ENCODE measurements at regions not wholly inside any gene's neighbourhood (a gene's known extent, or its start where the extent isn't known, plus 50 kb on each side); places are given as distances from the start of the nearest gene placed in this dataset.
"Not testable (repeated sequence)": the region's sequence is repeated elsewhere in the genome, so short reads cannot be mapped to it uniquely, and the experiment has no call there.

DNA sequence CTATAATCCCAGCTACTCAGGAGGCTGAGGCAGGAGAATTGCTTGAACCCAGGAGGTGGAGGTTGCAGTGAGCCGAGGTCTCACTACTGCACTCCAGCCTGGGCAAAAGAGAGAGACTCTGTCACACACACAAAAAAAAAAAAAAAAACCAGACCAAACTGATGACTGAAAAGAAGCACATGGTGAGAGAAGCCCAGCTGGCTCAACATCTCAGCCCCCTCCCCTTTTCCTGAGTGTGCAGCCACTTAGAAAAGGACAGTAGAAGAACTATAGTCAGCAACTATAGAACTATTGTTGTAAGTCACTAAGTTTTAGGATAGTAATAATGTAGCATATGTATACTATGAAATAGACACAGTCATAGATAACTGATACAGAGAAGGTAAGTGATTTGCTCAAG lies 87.2 kb upstream of the RALGPS2 start:
- DNase-seq (ENCODE audit: low read depth in 4 of 4, low spot score in 2 of 4), result no peak

DNA sequence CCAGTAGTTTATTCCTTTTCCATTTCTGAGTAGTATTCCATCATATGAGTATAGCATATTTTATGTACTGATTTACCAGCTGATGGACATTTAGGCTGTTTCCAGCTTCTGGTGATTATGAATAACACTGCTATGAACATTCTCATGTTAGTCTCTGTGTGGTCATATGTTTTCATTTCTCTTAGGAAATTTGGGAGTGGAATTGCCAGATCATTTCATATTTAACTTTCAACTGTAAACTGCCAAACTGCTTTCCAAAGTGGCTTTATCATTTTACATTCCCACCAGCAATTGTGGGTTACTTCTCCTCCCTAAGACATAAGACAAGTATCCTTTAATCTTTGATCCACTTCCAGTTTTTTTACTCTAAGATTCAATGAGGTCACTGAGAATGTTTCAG lies 85.7 kb upstream of the RALGPS2 start:
- no peak for DNase-seq (ENCODE audit: low read depth in 4 of 4, low spot score in 2 of 4)

DNA sequence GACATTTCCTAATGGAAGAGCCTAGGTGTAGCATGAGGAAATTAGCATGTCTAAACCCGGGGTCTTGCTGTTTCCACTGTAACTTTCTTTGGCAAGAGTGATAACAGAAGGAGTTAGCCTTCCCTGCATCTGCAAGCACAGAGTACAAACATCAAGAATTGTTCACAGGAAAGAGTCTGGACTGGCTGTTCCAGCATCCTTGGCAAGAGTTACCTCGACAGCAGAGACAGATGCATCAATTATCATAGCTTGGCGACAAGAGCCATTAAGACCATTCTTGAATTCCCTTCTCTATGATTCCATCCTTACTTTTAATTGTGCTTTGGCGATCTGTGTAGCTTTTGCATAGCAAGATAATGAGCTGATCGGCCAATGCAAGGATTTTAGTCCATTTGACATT lies 82.8 kb upstream of the RALGPS2 start:
- DNase-seq (ENCODE audit: low read depth in 4 of 4, low spot score in 2 of 4), result no peak

DNA sequence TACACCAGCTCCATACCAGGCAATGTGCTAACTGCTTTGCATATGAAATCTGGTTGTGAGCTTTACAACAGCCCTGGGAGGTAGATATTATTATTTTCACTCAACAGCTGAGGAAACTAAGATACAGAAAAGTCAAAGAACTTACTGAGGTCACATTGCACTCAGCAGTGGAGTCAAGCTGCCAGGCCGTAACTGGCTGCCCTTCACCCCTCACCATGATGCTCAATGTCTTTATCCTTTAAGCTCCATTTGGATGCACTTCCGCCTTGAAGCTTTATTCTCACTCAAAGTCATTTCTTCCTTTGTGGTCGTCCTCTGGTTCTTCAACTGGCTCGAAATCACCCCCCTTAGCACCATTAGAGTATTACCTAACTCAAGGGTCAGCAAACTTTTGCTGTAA lies 81.7 kb upstream of the RALGPS2 start:
- DNase-seq (ENCODE audit: low read depth in 4 of 4, low spot score in 2 of 4), result no peak

DNA sequence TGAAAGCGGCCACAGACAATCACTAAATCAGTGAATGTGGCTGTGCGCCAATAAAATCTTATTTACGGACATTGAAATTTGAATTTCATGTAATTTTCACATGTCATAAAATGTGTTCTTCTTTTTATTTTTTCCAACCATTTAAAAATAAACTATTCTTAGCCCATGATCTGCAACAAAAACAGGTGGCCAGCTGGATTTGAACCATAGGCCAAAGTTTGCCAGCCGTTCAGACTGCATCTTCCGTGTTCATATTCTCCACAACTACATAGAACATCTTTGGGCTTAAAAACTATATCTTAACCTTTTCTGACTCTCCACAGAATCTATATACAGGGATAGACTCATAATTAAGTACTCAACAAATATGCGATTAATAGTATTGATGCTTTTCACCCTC lies 81.2 kb upstream of the RALGPS2 start:
- DNase-seq (ENCODE audit: low read depth in 4 of 4, low spot score in 2 of 4), result no peak

DNA sequence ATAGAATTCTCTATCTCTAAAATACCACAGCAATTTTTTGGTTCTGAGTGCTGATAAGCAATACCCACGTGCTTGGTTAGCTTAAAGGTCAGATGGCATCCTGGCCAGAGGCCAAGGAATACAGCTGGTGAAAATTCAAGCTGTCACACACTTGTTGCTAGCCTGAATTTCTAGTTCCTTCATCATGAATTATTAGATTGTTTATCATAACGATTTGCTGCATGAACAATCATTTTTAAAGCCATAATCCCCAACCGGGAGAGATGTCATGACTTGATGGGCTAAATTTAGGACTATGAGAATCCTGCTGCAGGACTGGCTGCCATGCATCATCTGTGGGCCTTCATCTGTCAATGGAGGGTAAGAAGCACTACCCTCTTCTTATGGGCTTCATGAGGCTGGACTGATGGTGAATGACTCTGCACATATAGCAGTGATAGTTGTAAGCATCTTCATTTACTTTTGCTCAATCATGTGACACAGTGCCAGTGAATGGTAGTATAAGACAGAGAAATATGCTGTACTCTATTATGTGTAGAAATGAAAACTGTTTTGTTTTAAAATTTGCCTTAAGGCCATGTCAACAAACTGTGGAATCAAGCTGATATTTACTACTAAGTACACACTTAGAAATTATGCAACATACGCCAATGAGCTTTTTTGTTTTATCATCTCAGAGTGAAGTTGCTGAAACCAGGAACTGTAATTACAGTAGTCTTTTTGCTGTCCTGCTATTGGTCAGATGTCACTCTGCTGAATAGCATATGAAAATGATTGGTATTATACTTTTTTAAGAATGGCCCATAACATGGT lies 80.5 kb upstream of the RALGPS2 start:
- DNase-seq (ENCODE audit: low read depth in 4 of 4, low spot score in 2 of 4), result no peak

DNA sequence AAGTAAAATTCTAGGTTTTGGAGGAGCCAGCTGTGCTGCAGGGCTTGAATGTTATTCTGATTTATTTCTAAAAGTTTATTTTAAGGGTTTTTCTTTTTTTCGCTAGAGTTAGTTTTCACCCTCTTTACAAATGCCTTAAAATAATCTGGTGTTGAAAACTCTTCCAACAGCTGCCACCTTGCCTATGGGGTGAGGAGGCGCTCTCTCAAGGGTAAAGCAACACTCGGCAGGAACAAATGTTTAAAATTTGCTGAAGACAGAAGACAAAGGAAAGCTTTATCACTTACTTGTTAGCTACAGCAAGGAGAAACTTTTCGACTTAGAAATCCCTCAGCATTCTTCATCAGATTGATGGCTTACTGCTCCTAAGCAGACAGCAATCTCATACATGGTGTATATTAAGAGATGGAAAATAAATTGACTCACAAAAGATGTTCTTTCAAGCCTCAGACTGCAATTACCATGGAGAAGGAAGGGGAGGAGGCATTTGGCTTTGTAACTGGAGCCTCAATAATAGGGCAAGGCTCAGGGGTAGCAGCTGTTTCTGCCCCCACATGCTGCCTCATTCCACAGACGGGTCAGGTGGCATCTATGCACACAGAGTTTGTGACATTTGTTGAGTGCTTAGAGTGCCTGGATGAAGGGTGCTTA lies 79.8 kb upstream of the RALGPS2 start:
- no peak for DNase-seq (ENCODE audit: low read depth in 4 of 4, low spot score in 2 of 4)

DNA sequence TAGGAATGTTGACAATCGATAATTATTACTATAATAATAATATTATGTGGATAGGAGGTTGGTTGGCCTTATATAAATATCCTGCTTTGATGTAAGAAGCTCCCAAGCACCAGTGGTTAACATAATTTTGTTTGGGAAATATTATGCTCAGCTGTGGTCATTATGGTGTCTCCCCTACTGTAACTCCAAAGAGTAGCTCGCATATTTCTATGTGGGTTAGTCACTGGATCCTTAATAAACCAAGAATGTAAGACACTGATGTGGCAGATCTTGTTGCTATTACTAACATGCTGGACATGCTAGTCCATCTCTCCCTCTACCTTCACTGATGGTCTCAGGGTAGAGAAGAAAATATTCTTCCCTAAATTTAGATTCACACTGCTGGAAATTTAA lies 79.2 kb upstream of the RALGPS2 start:
- no peak for DNase-seq (ENCODE audit: low read depth in 4 of 4, low spot score in 2 of 4)

DNA sequence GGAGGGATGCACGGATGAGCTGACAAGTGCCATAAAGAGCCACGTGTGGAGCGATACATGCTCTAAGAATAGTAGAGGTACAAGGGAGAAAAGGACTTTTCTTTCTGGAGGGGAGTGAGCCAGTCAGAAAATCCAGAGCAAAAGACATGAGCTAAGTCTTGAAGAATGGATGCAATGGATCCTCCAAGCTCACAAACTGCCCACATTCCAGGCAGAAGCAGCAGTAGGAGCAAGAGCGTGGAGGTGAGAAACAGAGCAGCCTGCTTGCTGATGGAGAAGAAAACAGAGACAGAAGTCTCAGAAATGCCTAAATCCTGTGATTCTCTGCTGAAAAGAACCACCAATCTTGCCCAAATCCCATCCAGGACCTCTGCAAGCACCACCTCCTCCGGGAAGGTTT lies 78.2 kb upstream of the RALGPS2 start:
- DNase-seq (ENCODE audit: low read depth in 4 of 4, low spot score in 2 of 4), result no peak

DNA sequence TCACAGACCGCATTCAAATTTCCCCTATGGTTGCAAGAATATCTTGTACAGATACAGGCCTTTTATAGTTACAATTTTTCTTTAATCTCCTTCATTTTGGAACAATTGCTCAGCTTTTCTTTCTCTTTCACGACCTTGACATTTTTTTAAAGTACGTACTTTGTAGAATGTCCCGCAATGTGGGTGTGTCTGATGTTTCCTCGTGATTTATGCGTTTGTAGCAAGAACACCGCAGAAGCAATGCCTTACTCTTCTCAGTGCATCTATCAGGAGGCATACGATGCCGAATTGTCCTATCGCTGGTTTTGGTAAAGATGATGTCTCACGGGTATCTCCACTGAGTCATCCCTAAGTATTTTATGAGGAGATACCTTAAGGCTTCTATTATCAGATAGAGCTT lies 76.9 kb upstream of the RALGPS2 start:
- no peak for DNase-seq (ENCODE audit: low read depth in 4 of 4, low spot score in 2 of 4)

DNA sequence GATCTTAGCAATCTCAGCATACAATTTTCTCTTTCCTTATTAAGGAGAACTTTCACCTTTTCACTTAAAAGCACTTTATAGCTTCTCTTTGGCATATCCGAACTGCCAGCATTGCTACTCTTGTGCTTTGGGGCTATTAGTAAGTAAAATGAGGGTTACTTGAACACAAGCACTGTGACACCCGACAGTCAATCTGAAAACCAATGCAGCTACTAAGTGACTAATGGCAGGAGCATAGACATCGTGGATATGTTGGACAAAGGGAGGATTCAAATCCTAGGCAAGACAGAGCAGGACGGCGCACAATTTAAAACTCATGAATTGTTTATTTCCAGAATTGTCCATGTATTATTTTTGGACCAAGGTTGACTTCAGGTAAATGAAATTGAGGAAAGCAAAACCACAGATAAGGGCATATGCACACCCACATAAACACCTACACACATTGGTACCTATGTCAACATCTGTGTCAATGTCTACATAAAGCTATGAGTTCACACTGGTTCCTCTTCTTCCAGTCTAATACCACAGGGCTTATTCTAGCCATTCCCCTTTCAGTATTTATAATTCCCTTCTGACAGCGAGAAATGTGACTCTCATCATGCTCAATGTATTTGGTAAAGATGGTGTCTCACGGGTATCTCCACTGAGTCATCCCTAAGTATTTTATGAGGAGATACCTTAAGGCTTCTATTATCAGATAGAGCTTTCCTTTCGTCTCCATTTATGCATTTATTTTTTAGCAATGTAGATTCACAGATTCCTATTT lies 75.3 kb upstream of the RALGPS2 start:
- DNase-seq (ENCODE audit: low read depth in 4 of 4, low spot score in 2 of 4), result no peak

DNA sequence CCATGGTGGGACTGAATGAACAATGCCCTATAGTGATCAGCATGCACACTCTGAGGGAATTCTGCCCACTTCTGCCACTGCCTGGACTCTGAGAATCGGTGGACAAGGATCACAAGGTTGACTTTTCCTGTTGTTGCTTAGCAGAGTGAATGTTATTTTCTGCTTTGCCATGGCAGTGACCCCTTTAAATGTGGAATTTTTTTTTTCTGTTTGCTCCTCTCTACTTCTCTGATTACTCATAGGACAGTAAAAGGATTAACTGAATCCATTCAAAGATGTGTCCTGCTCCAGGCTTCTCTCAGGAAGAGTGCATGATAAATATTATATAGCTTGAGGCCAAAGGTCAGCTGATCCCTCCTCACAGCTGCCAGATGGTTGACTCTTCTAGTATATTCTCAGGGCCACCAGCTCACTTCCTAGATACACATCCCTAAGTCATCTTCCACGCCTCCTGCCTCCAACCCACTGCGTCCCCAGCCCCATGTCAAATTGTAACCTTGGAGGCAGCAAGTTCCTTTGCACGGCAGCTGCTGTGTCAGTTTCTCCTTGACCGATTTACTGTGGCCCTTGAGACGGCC lies 74.0 kb upstream of the RALGPS2 start:
- DNase-seq (ENCODE audit: low read depth in 4 of 4, low spot score in 2 of 4), result no peak

DNA sequence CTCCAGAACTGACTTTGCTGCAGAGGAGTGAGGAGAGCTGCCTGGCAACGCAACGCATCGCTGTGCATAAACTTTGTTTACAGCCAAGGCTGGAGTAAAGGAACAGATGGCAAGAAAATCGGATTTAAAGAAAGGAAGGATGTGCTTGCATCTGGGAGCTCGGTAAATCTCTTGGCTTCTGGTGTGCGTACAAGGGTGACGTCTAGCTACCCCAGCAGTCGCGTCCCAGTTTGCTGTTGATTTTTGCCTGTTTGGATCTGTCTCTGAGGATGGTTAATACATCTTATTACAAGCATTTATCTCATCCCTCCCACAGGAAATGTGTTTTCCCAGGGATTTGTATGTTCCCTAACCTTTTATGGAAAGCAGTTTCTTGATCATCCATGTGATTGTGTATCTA lies 73.3 kb upstream of the RALGPS2 start:
- no peak for DNase-seq (ENCODE audit: low read depth in 4 of 4, low spot score in 2 of 4)

DNA sequence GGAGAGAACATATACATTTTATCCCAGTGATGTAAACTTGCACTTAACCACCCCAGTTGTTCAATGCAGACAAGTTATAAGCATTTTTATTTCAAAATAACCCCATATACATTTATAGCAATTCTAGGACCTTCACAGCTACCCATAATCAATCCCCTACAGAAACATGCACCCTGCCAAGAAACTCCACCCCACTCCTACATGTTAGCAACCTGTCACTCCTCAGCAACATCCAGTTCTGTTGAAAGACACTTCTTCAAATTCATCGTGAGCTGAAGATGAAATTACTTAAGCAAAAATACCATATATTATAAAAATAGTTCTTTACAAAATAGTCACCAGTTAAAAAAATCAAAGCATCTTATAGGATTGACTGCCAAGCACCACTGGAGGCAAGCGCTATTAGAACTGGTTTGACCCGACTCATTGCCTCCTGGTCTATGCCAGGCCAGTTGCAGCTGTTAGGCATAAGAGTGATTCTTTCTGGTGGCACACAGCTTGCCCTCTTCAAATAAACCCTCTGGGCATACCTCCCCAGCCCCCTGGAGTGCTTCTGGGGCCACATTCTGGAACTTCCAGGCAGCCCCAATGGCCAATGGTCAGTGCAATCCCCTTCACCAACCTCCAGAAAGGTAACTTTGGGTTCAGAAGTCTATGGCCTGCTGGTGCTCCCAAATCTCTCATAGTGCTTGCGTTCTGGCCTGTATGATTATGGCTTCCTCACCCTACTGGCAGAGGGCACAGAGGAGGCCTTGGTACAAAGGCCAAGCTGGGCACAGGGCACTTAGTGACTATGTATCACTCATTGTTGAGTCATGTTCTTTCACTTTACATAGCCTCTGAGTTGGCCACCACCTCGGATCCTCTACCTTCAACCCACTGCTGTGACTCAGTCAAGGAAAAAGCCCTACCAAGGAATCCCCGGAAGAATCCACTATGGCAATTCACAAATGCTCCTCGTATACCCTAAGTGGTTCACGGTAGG lies 72.2 kb upstream of the RALGPS2 start:
- no peak for DNase-seq (ENCODE audit: low read depth in 4 of 4, low spot score in 2 of 4)

DNA sequence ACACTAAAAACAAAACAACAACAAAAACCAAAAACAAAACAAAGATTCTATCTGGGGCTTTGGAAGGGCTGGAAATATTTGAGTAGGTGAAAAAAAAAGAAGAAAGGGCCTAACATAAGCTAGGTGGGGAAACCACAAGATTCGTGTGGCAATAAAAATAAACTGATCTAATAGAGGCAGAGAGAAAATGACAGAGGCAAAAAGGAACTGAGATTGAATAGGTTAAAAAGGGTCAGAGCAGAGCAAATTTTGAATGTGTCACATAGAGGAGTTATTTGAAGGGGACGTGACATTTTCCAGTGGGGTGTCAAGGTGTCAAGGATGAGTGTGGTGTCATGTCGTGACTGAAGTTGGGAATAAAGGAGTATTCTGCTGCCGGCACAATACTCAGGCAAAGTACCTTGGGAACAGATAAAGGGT lies 65.2 kb upstream of the RALGPS2 start:
- DNase-seq (ENCODE audit: low read depth in 4 of 4, low spot score in 2 of 4), result no peak

DNA sequence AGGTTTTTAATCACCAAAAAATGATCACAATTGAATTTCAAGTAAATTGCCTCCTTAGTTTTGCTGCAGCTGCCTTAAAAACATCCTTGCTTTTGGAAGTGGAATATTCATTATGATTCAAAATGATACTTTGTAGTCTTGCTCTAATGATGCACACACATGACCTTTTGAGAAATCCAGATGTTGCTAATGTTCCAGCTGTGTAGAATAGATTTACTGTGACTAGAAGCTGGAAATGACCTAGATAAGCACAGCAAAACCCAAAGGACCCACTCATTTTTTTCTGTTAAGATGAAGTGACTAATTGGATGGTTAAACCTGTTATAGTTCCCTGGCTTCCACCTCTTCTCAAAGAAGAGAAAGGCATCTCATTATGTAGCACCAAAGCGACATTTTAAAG lies 64.6 kb upstream of the RALGPS2 start:
- no peak for DNase-seq (ENCODE audit: low read depth in 4 of 4, low spot score in 2 of 4)

DNA sequence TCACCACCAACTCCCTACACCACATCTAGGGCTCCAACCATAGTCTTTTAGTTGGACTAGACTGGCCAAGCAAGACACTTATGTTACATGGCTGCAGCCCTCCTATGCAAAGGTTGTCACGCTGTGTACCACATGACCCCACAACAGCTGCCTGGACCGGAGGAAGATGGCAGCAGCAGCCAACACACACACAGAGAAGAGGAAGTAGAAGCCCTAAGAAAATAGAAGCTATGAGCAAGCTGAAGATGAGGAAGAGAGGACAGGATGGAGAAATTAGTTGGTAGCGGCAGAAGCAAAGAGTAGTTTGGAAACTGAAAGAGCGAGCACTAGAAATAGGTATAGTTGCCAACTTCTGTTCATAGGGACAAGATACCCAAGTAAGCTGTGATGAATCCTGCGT lies 60.8 kb upstream of the RALGPS2 start:
- DNase-seq (ENCODE audit: low read depth in 4 of 4, low spot score in 2 of 4), result no peak

DNA sequence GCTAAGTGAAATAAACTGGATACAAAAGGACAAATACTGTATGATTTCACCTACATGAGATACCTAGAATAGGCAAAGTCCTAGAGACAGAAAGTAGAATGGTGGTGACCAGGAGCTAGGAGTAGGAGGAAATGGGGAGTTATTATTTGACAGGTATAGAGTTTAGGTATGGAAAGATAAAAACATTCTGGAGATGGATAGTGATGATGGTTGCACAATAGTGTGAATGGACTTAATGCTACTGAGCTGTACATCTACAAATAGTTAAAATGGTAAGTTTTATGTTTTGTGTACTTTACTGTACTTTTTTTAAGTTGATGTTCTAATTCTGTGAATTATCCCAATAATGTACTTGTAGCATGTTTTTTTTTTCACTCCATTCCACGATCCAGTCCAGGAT lies 59.5 kb upstream of the RALGPS2 start:
- no peak for DNase-seq (ENCODE audit: low read depth in 4 of 4, low spot score in 2 of 4)

DNA sequence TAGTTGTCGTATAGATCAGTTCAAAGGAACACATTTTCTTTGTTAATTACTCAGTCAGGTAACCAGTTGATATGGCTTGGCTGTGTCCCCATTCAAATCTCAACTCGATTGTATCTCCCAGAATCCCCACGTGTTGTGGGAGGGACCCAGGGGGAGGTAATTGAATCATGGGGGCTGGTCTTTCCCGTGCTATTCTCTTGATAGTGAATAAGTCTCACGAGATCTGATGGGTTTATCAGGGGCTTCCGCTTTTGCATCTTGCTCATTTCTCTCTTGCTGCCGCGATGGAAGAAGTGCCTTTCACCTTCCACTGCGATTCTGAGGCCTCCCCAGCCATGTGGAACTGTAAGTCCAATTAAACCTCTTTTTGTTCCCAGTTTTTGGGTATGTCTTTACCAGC lies 58.2 kb upstream of the RALGPS2 start:
- DNase-seq (ENCODE audit: low read depth in 4 of 4, low spot score in 2 of 4), result not testable (repeated sequence)

DNA sequence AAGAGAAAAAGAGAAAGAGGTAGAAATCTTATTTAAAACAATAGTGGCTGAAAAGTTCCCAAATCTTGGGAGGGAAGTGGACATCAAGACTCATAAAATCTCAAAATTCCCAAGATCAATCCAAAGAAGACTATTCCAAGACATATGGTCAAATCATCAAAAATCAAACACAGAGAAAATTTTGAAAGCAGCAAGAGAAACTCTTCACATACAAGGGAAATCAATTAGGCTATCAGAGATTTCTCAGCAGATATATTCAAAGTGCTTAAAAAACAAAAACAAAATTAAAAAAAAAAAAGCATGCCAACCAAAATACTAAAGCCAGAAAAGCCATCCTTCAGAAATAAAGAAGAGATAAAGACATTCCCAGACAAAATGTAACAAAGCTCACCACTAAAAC lies 52.6 kb upstream of the RALGPS2 start:
- DNase-seq (ENCODE audit: low read depth in 4 of 4, low spot score in 2 of 4), result no peak

Data from left renal cortex interstitium (tissue), 4 donors.